Natural killer cell treated with Interleukin-12 subunit alpha and Interleukin-12 subunit beta and Interleukin-15 and Interleukin-18, amount 100 ng/mL, for 72 hours (primary cell): ENCODE measurements at regions not wholly inside any gene's neighbourhood (a gene's known extent, or its start where the extent isn't known, plus 50 kb on each side); places are given as distances from the start of the nearest gene placed in this dataset.
"Not testable (repeated sequence)": the region's sequence is repeated elsewhere in the genome, so short reads cannot be mapped to it uniquely, and the experiment has no call there.

Experiments used
- ATAC-seq, 2 donors: fragments of 150-1000 bp; cut with Tn5 transposase in 1 of 2; sonication (Bioruptor Pico), chemical (Tn5 transposase) in 1 of 2; 2 replicates each; pipeline ENCODE4 v1.10.0; 2021
- DNase-seq: peaks from one replicate; pipeline ENCODE4 v3.0.0; 2022; ENCODE audit warnings: low spot score
- H3K27ac Mint-ChIP-seq, 2 donors: 1 replicate in 1 of 2; 2 replicates in 1 of 2; pipeline ENCODE4 v1.8.0; 2022; ENCODE audit warnings: mixed read lengths in 2 of 2, mild to moderate bottlenecking in 1 of 2, moderate library complexity in 1 of 2
- H3K27me3 Mint-ChIP-seq, 2 donors: 1 replicate in 1 of 2; 2 replicates in 1 of 2; pipeline ENCODE4 v1.8.0; 2022; ENCODE audit warnings: mixed read lengths in 2 of 2
- H3K36me3 Mint-ChIP-seq: one replicate; pipeline ENCODE4 v1.8.0; 2022; ENCODE audit warnings: mixed read lengths
- H3K4me1 Mint-ChIP-seq, 2 donors: 1 replicate in 1 of 2; 2 replicates in 1 of 2; pipeline ENCODE4 v1.8.0; 2022; ENCODE audit warnings: low read depth in 2 of 2, mixed read lengths in 2 of 2, mild to moderate bottlenecking in 1 of 2
- H3K4me3 Mint-ChIP-seq: one replicate; pipeline ENCODE4 v1.8.0; 2022; ENCODE audit warnings: mixed read lengths
- H3K9me3 Mint-ChIP-seq: 2 replicates; pipeline ENCODE4 v1.8.0; 2022; ENCODE audit warnings: mixed read lengths

- H3K4me1 Mint-ChIP-seq = no peaks in the 10 kb centered on the region
- H3K9me3 Mint-ChIP-seq = peaks cover 7% of the 10 kb centered on the region
- H3K27ac Mint-ChIP-seq = no peak overlapping the region
- ATAC-seq (no peak), DNase-seq (no peak)
- no peak overlapping the region for H3K4me3 Mint-ChIP-seq
- no peaks in the 10 kb centered on the region for H3K36me3 Mint-ChIP-seq
- peaks cover 0 to 2% of the 10 kb centered on the region in 2 donors for H3K27me3 Mint-ChIP-seq
Measured at GRCh38 chr13:75961911-75962310, 325.8 kb downstream of the LMO7 start.

DNA sequence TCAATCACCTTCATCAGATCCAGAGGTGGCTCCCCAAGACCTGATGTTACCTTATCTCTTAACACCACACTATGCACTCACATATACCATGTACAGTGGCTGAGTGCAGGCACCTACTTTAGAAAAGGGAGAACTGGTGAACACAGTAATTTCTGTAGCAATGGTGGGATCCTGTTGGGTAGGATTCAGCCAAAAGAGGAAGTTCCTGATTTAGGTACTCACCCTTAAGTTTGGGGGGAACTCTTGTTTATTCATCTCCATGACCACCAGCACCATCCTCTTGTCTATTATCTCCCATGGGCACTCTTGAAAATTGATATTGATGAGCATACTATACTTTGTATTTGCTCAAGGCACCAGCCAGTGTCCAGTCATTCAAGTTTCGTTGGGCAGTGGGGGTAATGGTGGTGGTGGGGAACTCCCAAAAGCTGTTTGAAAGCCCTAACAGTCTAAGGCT lies 324.4 kb downstream of the LMO7 start:
- Mint-ChIP-seq H3K4me1 (no peaks in the 10 kb centered on the region), H3K9me3 (peaks cover 7% of the 10 kb centered on the region)
- ATAC-seq = no peak

GRCh38 chr13:75959861-75960481 lies 323.8 kb downstream of the LMO7 start:
- Mint-ChIP-seq H3K9me3 (peaks cover 7% of the 10 kb centered on the region), H3K4me1 (no peaks in the 10 kb centered on the region), H3K27me3 (peaks cover 0 to 2% of the 10 kb centered on the region in 2 donors), H3K27ac (no peak overlapping the region), H3K4me3 (no peak overlapping the region), H3K36me3 (no peaks in the 10 kb centered on the region)
- DNase-seq (no peak), ATAC-seq (no peak)

More for the DNA sequence above, 324.4 kb downstream of the LMO7 start:
- H3K27me3 Mint-ChIP-seq = peaks cover 0 to 2% of the 10 kb centered on the region in 2 donors
- no peak overlapping the region for H3K4me3 Mint-ChIP-seq
- H3K27ac Mint-ChIP-seq = no peak overlapping the region
- no peaks in the 10 kb centered on the region for H3K36me3 Mint-ChIP-seq
- DNase-seq = no peak

GRCh38 chr13:75953589-75953988 lies 317.5 kb downstream of the LMO7 start:
- H3K4me3 Mint-ChIP-seq, H3K36me3 Mint-ChIP-seq, H3K9me3 Mint-ChIP-seq, H3K27me3 Mint-ChIP-seq, ATAC-seq, DNase-seq, H3K4me1 Mint-ChIP-seq, H3K27ac Mint-ChIP-seq: not testable (repeated sequence)

- no peak overlapping the region for H3K27ac Mint-ChIP-seq
- H3K4me3 Mint-ChIP-seq = no peak overlapping the region
- peaks cover 6% of the 10 kb centered on the region for H3K9me3 Mint-ChIP-seq
- H3K36me3 Mint-ChIP-seq = no peaks in the 10 kb centered on the region
- DNase-seq (no peak), ATAC-seq (no peak)
- H3K4me1 Mint-ChIP-seq = no peaks in the 10 kb centered on the region
- H3K27me3 Mint-ChIP-seq = no peaks in the 10 kb centered on the region
Measured at GRCh38 chr13:75947448-75947847, 311.3 kb downstream of the LMO7 start.

- DNase-seq (no peak), ATAC-seq (no peak)
- Mint-ChIP-seq H3K9me3 (peaks cover 6% of the 10 kb centered on the region), H3K4me1 (no peaks in the 10 kb centered on the region), H3K27ac (no peak overlapping the region), H3K36me3 (no peaks in the 10 kb centered on the region), H3K4me3 (no peak overlapping the region), H3K27me3 (no peaks in the 10 kb centered on the region)
Measured at GRCh38 chr13:75946536-75947284, 310.6 kb downstream of the LMO7 start.

- no peak overlapping the region for H3K27ac Mint-ChIP-seq
Measured at GRCh38 chr13:75945841-75946482, 309.8 kb downstream of the LMO7 start.

GRCh38 chr13:75938811-75939560 lies 302.9 kb downstream of the LMO7 start:
- Mint-ChIP-seq H3K36me3 (no peaks in the 10 kb centered on the region), H3K4me1 (no peaks in the 10 kb centered on the region), H3K9me3 (peaks cover 7% of the 10 kb centered on the region), H3K27ac (no peak overlapping the region), H3K4me3 (no peak overlapping the region), H3K27me3 (no peaks in the 10 kb centered on the region)
- ATAC-seq (no peak), DNase-seq (no peak)

More at GRCh38 chr13:75945841-75946482, 309.8 kb downstream of the LMO7 start:
- ATAC-seq = no peak
- no peak for DNase-seq
- peaks cover 6% of the 10 kb centered on the region for H3K9me3 Mint-ChIP-seq
- no peaks in the 10 kb centered on the region for H3K36me3 Mint-ChIP-seq
- H3K27me3 Mint-ChIP-seq = no peaks in the 10 kb centered on the region
- no peaks in the 10 kb centered on the region for H3K4me1 Mint-ChIP-seq
- H3K4me3 Mint-ChIP-seq = no peak overlapping the region

GRCh38 chr13:75936791-75937190 lies 300.7 kb downstream of the LMO7 start:
- no peak overlapping the region for H3K27ac Mint-ChIP-seq
- no peak overlapping the region for H3K4me3 Mint-ChIP-seq
- ATAC-seq (no peak), DNase-seq (no peak)
- H3K27me3 Mint-ChIP-seq = no peaks in the 10 kb centered on the region
- H3K9me3 Mint-ChIP-seq = peaks cover 3% of the 10 kb centered on the region
- H3K36me3 Mint-ChIP-seq = no peaks in the 10 kb centered on the region
- H3K4me1 Mint-ChIP-seq = no peaks in the 10 kb centered on the region

DNA sequence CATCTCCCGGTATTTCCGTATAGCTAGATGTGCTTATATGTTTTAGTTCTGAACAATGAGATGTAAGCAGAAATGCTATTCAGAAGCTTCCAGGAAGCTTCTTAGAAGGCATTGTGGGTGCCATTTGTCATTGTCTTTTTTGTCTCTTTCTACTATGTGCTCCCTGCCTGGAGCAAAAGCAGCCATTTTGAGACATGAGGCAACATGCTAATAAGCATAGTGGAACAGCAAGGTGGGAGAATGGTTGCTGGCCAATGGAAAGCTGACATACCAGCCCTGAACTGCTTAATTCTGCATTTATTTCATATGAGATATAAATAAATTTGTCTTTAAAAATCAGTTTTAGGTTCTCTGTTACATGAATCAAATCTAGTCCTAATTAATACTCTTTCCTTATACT lies 299.7 kb downstream of the LMO7 start:
- Mint-ChIP-seq H3K4me3 (no peak overlapping the region), H3K9me3 (peaks cover 3% of the 10 kb centered on the region), H3K27me3 (no peaks in the 10 kb centered on the region), H3K4me1 (no peaks in the 10 kb centered on the region), H3K27ac (no peak overlapping the region), H3K36me3 (no peaks in the 10 kb centered on the region)
- ATAC-seq = no peak
- DNase-seq = no peak

GRCh38 chr13:75934889-75935288 lies 298.8 kb downstream of the LMO7 start:
- H3K9me3 Mint-ChIP-seq = peaks cover 3% of the 10 kb centered on the region
- H3K4me1 Mint-ChIP-seq = no peaks in the 10 kb centered on the region
- no peaks in the 10 kb centered on the region for H3K36me3 Mint-ChIP-seq
- ATAC-seq (no peak), DNase-seq (no peak)
- no peaks in the 10 kb centered on the region for H3K27me3 Mint-ChIP-seq
- no peak overlapping the region for H3K4me3 Mint-ChIP-seq
- no peak overlapping the region for H3K27ac Mint-ChIP-seq

DNA sequence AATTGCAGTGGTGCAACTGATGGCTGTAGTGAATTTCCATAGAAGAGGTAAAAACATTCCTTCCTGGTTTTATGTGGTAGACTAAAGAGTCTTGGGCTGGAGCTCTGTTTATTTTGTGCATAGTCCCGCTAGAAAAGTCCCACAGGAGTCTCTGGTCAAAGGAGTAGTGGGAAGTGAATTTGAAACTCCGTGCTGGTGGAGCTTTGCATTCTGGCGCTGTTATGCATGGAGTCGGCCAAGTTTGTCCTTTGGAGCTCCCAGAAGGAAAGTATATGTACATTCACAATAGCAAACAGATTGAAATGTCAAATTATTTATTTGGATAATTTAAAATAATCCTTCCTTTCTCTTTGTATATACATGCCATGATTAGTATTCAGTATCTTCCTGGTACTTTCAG lies 296.5 kb downstream of the LMO7 start:
- ATAC-seq (no peak), DNase-seq (no peak)
- Mint-ChIP-seq H3K27me3 (no peaks in the 10 kb centered on the region), H3K9me3 (no peaks in the 10 kb centered on the region), H3K4me1 (no peaks in the 10 kb centered on the region), H3K36me3 (no peaks in the 10 kb centered on the region), H3K27ac (no peak overlapping the region), H3K4me3 (no peak overlapping the region)

GRCh38 chr13:75931116-75931515 lies 295.0 kb downstream of the LMO7 start:
- Mint-ChIP-seq H3K27ac (no peak overlapping the region), H3K27me3 (no peaks in the 10 kb centered on the region), H3K36me3 (no peaks in the 10 kb centered on the region), H3K4me1 (no peaks in the 10 kb centered on the region), H3K9me3 (no peaks in the 10 kb centered on the region), H3K4me3 (no peak overlapping the region)
- ATAC-seq (no peak), DNase-seq (no peak)

- Mint-ChIP-seq H3K27ac (no peak overlapping the region), H3K36me3 (no peaks in the 10 kb centered on the region)
- no peak for ATAC-seq
Measured at GRCh38 chr13:75929076-75929475, 292.9 kb downstream of the LMO7 start.

More at GRCh38 chr13:75929076-75929475, 292.9 kb downstream of the LMO7 start:
- no peak for DNase-seq
- Mint-ChIP-seq H3K4me3 (no peak overlapping the region), H3K4me1 (no peaks in the 10 kb centered on the region), H3K9me3 (no peaks in the 10 kb centered on the region), H3K27me3 (no peaks in the 10 kb centered on the region)
